Activated T-cell treated with anti-CD3 and anti-CD28 coated beads, Interleukin-2, amount 50 U/mL, for 24 hours (primary cell): ENCODE measurements at regions not wholly inside any gene's neighbourhood (a gene's known extent, or its start where the extent isn't known, plus 50 kb on each side); places are given as distances from the start of the nearest gene placed in this dataset.
"Not testable (repeated sequence)": the region's sequence is repeated elsewhere in the genome, so short reads cannot be mapped to it uniquely, and the experiment has no call there.

Source experiments
- DNase-seq: peaks from one replicate; pipeline ENCODE4 v3.0.0-alpha.2; 2020
- H3K27ac Mint-ChIP-seq: 2 replicates; pipeline ENCODE4 v1.8.0; 2020; ENCODE audit warnings: mild to moderate bottlenecking, mixed read lengths
- H3K27me3 Mint-ChIP-seq: 2 replicates; pipeline ENCODE4 v1.8.0; 2020; ENCODE audit warnings: mixed read lengths
- H3K36me3 Mint-ChIP-seq: 2 replicates; pipeline ENCODE4 v1.8.0; 2020; ENCODE audit warnings: low read depth, mixed read lengths
- H3K4me1 Mint-ChIP-seq: 2 replicates; pipeline ENCODE4 v1.8.0; 2020; ENCODE audit warnings: low read depth, mixed read lengths
- H3K4me3 Mint-ChIP-seq: 2 replicates; pipeline ENCODE4 v1.8.0; 2020; ENCODE audit warnings: mild to moderate bottlenecking, moderate library complexity, mixed read lengths
- H3K9me3 Mint-ChIP-seq: 2 replicates; pipeline ENCODE4 v1.8.0; 2020; ENCODE audit warnings: mixed read lengths

DNA sequence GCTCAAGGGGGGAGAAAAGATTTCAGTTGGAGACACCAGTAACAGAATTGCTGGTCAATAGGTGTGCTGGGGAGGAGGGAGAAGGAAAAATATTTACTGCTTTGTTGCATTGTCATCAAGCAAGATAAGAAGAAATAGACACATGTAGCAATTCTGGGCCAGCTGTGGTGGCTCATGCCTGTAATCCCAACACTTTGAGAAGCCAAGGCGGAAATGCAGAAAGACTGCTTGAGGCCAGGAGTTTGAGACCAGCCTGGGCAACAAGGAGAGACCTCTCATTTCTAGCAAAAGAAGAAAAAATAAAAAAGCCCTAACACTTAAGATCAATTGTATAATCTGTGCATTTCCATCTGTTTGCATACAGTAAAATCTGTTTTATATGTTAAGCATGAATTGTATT is 126.6 kb downstream of the ZFP64 start:
- DNase-seq, result no peak
- no peak overlapping the region for H3K4me3 Mint-ChIP-seq
- no peaks in the 10 kb centered on the region for H3K9me3 Mint-ChIP-seq
- H3K27ac Mint-ChIP-seq, result no peak overlapping the region
- H3K27me3 Mint-ChIP-seq, result no peaks in the 10 kb centered on the region
- H3K36me3 Mint-ChIP-seq, result no peaks in the 10 kb centered on the region
- H3K4me1 Mint-ChIP-seq, result no peaks in the 10 kb centered on the region

DNA sequence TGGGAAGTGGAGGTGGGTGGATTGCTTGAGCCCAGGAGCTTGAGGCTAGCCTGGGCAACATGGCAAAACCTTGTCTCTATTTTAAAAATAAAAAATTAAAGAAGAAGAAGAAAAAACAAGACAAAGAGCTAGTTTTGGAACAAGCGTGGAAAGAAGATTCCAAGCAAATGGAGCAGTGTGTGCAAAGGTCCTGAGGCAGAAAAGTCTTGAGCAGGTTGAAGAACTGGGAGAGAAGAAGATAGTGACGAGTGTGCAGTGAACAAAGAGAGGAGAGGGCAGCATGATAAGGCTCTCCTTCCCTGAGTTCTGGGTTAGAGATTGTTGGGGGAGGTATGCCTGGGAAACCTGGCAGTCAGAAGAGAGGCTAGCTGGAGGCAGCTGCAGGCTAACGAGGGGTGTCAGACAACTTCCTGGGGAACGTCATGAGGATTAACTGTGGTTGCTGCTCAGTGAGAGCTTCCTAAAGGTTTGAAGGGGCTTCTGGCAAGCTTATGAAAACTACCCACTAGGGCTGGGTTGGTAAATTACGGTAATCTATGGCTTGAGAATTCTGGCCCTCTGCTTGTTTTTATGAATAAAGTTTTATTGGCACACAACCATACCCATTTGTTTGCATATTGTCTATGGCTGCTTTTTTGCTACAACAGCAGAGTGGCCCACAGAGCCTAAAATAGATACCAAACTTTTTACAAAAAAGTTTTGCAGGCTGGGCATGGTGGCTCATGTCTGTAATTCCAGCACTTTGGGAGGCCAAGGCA is 128.9 kb downstream of the ZFP64 start:
- no peak for DNase-seq
- Mint-ChIP-seq H3K27ac (no peak overlapping the region), H3K27me3 (no peaks in the 10 kb centered on the region), H3K9me3 (no peaks in the 10 kb centered on the region), H3K4me1 (no peaks in the 10 kb centered on the region), H3K4me3 (no peak overlapping the region), H3K36me3 (no peaks in the 10 kb centered on the region)

DNA sequence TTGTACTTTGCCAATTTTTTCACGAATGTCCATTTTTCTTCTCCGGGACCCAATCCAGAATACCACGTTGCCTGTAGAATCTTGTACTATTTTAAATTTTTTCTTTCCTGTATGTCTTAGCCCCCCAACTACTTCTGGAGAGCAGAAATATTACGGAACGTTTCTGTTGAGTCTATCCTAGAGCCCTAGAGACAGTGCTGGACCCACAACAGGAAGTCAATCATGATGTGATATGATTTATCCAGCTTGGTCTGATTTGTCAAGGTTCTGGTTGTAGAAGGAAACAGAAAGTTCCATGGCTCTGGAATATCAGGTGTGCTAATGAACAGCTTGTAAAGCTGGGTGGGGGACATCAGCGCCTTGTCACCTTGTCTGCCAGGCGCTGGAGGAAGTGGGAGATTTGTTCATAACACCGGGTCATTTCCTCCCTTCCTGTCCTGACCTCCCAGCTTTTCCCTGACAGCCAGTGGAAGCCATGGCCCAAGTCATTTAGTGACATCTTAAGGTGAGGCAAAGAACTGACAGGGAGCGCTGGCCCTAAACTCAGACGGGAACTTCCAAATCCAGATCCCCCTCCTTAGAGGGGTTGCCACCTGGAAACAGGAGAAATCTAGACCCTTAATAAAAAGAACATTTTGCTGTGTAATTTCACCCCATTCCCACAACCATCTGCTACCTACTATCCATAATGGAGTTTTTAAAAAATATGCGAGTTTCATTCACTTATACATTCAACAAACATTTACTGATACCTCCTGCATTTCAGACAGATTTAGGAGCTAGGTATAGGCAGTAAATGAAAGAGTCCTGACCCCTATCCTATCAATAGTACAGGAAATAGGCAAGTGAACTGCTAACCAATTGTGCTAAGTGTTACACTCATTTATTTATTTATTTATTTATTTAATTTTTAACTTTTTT is 130.5 kb downstream of the ZFP64 start:
- no peaks in the 10 kb centered on the region for H3K27me3 Mint-ChIP-seq
- H3K9me3 Mint-ChIP-seq, result peaks cover 11% of the 10 kb centered on the region
- peaks cover 9% of the 10 kb centered on the region for H3K36me3 Mint-ChIP-seq
- DNase-seq, result no peak
- H3K4me3 Mint-ChIP-seq, result no peak overlapping the region
- no peak overlapping the region for H3K27ac Mint-ChIP-seq
- no peaks in the 10 kb centered on the region for H3K4me1 Mint-ChIP-seq

DNA sequence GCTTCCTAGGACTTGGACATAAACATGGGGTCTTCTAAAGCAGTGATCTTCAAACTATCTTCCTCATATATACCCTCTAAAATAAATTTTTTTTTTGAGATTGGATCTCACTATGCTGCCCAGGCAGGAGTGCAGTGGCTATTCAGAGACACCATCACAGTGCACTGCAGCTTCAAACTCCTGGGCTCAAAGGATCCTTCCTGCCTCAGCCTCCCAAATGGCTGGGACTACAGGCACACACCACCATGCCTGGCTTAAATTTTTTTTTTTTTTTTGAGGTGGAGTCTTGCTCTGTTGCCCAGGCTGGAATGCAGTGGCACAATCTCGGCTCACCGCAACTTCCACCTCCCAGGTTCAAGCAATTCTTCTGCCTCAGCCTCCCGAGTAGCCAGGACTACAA is 134.4 kb downstream of the ZFP64 start:
- H3K27ac Mint-ChIP-seq, H3K4me3 Mint-ChIP-seq, DNase-seq, H3K4me1 Mint-ChIP-seq, H3K27me3 Mint-ChIP-seq: not testable (repeated sequence)
- peaks cover 14% of the 10 kb centered on the region for H3K9me3 Mint-ChIP-seq
- peaks cover 12% of the 10 kb centered on the region for H3K36me3 Mint-ChIP-seq

DNA sequence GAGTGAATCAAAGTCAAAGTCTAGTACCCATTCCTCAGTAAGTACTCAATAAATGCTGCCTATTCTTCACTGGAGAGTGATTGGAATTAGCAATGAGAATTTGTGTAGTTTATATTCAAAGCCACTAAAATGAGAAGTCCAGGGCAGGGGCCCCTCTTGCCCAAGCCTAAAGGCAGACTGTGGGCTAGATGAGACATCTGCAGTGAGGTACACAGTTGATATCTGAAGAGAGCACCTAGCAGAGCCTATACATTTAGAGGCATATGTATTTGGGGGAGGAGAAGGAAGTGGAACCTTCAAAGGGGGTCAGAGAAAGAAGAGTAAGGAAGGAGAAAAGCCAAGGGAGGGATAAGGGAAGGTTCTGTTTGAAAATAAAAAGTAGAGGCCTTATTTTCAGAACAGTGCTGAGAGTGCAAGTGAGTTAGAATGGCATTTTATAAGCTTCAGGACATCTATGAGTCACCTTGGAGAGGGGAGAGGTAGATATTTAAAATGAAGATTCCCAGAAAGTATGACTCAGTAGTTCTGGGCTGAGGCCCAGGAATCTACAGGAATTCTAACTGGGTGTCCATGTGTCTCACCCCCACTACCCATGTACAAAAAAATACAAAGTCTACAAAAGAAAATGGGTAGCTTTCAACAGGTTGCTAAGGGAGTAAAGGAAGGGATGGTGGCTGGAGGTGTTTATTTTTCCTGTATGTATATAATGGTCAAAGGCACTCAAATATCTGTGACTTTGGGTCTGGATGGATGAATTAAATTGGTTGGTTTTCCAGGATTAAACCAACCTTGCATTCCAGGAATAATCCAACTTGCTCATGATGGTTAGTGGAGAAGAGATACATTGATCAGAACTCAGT is 135.1 kb downstream of the ZFP64 start:
- no peak for DNase-seq
- no peak overlapping the region for H3K4me3 Mint-ChIP-seq
- H3K27ac Mint-ChIP-seq, result no peak overlapping the region
- peaks cover 14% of the 10 kb centered on the region for H3K9me3 Mint-ChIP-seq
- H3K4me1 Mint-ChIP-seq, result no peaks in the 10 kb centered on the region
- H3K36me3 Mint-ChIP-seq, result peaks cover 12% of the 10 kb centered on the region
- H3K27me3 Mint-ChIP-seq, result no peaks in the 10 kb centered on the region

DNA sequence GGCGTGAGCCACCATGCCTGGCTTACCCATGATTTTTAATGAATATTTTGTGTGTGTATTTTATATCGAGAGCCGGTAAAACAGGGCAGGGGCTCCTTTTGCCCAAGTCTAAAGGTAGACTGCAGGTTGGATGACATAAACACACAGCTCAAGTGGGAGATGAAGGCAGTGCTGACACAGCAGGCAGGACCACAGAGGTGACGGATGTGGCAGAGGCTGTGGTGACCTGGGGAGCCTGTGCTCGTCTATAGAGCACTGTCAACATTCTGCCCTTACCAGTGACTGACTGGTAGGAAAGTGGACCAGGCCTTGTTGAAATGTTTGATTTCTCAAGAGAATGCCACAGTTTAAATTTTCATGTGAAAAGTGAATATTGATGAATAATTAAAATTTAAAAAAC is 137.5 kb downstream of the ZFP64 start:
- H3K4me3 Mint-ChIP-seq, result no peak overlapping the region
- no peaks in the 10 kb centered on the region for H3K27me3 Mint-ChIP-seq
- H3K4me1 Mint-ChIP-seq, result peaks cover under 1% of the 10 kb centered on the region

DNA sequence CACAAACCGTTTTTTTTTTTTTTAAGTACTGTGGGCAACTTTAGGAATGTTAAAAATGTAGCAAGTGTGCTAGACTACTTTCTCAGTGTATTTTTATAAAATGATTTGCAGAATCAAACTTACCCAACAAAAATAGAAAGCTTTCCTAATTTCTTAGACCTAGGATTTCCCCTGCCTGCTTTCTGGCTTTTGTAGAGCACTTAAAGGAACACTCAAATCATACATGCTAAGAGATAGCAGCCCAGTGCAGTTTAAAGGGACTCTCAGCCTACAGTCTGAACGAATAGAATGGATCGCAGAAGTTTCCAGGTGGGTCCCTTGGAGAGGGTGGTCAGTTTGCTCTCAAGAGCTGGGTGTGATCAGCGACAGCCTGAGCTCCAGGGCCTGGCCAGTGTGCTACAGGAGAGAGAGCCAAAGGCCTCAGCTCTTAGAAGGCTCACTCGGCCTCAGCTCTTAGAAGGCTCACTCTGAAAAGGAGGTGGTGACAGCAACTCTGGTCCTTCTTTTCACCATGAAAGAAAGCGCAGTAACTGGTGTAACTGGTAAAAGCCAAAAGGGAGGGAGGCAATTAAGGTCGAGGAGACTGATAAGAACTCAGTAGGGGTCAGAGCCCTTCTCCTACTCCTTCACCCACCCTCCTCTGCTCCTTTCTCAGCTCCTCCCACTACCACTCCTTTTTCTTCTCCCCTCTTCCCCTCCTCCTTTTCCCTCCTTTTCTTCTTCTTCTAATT is 142.4 kb downstream of the ZFP64 start:
- DNase-seq, result no peak
- peaks cover 29% of the 10 kb centered on the region for H3K4me1 Mint-ChIP-seq
- H3K27ac Mint-ChIP-seq, result no peak overlapping the region
- no peak overlapping the region for H3K4me3 Mint-ChIP-seq
- no peaks in the 10 kb centered on the region for H3K27me3 Mint-ChIP-seq
- no peaks in the 10 kb centered on the region for H3K36me3 Mint-ChIP-seq
- no peaks in the 10 kb centered on the region for H3K9me3 Mint-ChIP-seq

More for the DNA sequence above, 137.5 kb downstream of the ZFP64 start:
- no peak for DNase-seq
- Mint-ChIP-seq H3K27ac (no peak overlapping the region), H3K9me3 (peaks cover 14% of the 10 kb centered on the region), H3K36me3 (peaks cover 12% of the 10 kb centered on the region)

DNA sequence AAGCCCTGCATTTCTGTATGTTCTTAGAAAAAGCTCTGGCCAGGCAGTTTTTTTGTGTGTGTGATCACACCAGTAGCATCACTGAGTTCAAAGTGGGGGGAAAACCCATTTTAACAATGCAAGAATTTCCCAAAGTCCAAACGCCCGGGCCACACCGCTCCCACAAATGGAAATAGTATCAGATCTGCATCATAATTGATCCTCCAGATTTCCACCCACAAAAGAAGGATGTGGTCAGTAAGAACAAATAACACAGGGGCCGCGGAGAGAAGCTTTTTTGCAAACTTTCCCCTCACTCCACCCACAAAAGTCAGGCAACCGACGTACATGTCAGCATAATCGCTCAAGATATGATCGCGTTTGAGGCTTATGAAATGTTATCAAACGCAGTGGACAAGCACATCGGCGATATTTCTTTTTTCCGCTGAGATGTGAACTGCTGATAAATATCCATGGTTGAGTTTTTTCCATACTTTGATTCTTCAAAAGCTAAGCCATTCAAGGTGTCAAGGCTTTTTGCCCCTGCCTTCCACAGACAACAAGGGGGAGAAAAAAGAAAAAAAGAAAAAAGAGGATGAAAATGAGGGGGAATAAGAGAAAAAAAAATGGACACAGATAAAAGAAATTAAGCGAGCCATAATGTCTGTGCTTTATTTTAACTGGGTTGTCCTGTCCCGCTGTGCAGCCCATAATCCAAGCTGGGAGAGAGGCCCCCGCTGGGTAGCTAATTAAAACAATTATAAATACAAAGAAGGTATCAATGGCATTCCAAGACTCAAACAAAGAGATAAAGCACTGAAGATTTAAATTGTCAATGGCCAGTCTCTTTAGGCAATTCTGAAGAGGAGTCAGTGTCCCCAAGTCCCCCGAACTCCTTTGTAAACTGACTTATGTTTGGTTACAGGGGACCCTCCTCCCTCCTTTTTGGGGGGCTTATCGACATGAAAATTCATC is 143.5 kb downstream of the ZFP64 start:
- peak; percentile 39 for DNase-seq
- H3K27me3 Mint-ChIP-seq, result no peaks in the 10 kb centered on the region
- peaks cover 29% of the 10 kb centered on the region for H3K4me1 Mint-ChIP-seq
- H3K9me3 Mint-ChIP-seq, result no peaks in the 10 kb centered on the region
- peak overlapping the region; percentile 42 for H3K4me3 Mint-ChIP-seq
- peak overlapping the region; percentile 67 for H3K27ac Mint-ChIP-seq
- H3K36me3 Mint-ChIP-seq, result no peaks in the 10 kb centered on the region

DNA sequence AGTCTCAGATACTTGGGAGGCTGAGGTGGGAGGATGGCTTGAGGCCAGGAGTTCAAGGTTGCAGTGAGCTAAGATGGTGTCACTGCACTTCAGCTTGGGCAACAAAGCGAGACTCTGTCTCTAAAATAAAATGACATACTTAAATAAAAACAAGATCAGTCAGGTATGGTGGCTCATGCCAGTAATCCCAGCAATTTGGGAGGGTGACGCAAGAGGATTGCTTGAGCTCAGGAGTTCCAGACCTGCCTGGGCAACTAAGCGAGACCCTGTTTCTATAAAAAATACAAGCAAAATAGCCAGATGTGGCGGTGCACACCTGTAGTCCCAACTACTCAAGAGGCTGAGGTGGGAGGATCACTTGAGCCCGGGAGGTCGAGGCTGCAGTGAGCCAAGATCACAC is 149.6 kb downstream of the ZFP64 start:
- Mint-ChIP-seq H3K27me3 (no peaks in the 10 kb centered on the region), H3K4me3 (no peak overlapping the region), H3K4me1 (peaks cover 7% of the 10 kb centered on the region), H3K27ac (no peak overlapping the region), H3K9me3 (no peaks in the 10 kb centered on the region), H3K36me3 (no peaks in the 10 kb centered on the region)
- no peak for DNase-seq

DNA sequence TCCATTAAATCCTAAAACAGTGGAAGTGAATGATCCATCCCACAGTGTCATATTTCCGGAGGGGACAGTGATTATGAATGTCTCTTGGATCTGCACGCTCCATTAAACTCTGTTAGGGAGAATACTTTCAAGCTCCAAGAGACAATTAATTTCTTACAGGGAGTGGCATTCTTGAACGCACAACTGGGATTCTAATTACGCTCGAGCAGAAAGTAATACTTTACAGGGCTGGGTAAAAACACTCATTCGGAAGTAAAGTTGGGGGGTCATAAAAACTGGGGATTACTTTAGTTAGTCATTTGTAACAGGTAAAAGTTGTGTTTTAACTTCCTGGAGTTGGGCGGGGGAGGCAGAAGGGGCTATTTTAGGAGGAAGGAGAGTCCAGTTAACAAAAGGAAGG is 151.8 kb downstream of the ZFP64 start:
- H3K9me3 Mint-ChIP-seq, result no peaks in the 10 kb centered on the region
- DNase-seq, result no peak
- no peaks in the 10 kb centered on the region for H3K36me3 Mint-ChIP-seq
- H3K4me1 Mint-ChIP-seq, result no peaks in the 10 kb centered on the region
- no peak overlapping the region for H3K27ac Mint-ChIP-seq
- H3K4me3 Mint-ChIP-seq, result no peak overlapping the region
- no peaks in the 10 kb centered on the region for H3K27me3 Mint-ChIP-seq

DNA sequence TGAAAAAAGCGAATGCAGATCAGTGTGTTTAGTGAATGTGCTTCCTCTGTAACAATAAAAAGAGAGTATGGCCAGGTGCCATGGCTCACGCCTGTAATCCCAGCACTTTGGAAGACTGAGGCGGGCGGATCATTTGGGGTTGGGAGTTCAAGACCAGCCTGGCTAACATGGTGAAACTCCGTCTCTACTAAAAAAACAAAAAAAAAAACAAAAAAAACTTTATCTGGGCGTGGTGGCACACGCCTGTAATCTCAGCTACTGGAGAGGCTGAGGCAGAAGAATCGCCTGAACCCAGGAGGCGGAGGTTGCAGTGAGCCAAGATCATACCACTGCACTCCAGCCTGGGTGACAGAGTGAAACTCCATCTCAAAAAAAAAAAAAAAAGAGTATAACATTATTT is 152.9 kb downstream of the ZFP64 start:
- H3K9me3 Mint-ChIP-seq, DNase-seq, H3K27me3 Mint-ChIP-seq, H3K36me3 Mint-ChIP-seq, H3K4me3 Mint-ChIP-seq, H3K4me1 Mint-ChIP-seq, H3K27ac Mint-ChIP-seq: not testable (repeated sequence)

DNA sequence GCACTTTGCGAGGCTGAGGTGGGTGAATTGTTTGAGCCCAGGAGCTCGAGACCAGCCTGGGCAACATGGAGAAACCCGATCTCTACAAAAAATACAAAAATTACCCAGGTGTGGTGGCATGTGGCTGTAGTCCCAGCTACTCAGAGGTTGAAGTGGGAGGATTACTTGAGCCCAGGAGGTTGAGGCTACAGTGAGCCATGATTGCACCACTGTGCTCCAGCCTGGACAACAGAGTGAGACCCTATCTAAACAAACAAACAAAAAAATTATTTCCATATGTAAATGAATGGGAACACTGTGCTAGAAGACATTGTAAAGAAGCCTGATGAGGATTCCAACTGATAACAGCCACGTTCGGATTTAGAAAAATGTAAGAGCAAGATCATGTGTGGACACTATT is 154.2 kb downstream of the ZFP64 start:
- Mint-ChIP-seq H3K27ac (no peak overlapping the region), H3K9me3 (no peaks in the 10 kb centered on the region), H3K4me3 (no peak overlapping the region), H3K36me3 (no peaks in the 10 kb centered on the region), H3K27me3 (no peaks in the 10 kb centered on the region), H3K4me1 (peaks cover 2% of the 10 kb centered on the region)
- no peak for DNase-seq

DNA sequence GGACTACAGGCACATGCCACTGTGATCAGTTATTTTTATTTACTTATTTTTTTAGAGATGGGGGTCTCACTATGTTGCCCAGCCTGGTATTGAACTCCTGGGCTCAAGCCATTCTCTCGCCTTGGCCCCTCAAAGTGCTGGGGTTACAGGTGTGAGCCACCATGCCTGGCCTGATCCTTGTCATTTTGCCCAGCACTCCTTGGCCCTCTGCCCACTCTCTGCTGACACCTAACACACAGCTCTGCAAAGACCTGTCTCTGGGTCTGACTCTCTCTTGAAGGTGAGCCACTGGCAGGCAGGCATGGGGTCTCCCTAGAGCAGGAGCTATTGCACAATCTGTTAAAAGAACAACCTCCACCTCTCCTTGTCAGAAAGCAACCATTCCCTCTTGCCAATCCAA is 155.6 kb downstream of the ZFP64 start:
- Mint-ChIP-seq H3K27ac (no peak overlapping the region), H3K4me3 (no peak overlapping the region), H3K36me3 (no peaks in the 10 kb centered on the region), H3K4me1 (peaks cover 15% of the 10 kb centered on the region), H3K9me3 (no peaks in the 10 kb centered on the region), H3K27me3 (no peaks in the 10 kb centered on the region)
- no peak for DNase-seq
